HG03520 (cell line): ENCODE measurements at regions not wholly inside any gene's neighbourhood (a gene's known extent, or its start where the extent isn't known, plus 50 kb on each side); places are given as distances from the start of the nearest gene placed in this dataset.
"Not testable (repeated sequence)": the region's sequence is repeated elsewhere in the genome, so short reads cannot be mapped to it uniquely, and the experiment has no call there.

Source experiments
- ATAC-seq: cut with Tn5 transposase; IDR thresholded peaks from one replicate; pipeline ENCODE4 v1.9.1; 2021; ENCODE audit warnings: mild to moderate bottlenecking, moderate library complexity; ENCODE audit not compliant: unreplicated experiment

DNA sequence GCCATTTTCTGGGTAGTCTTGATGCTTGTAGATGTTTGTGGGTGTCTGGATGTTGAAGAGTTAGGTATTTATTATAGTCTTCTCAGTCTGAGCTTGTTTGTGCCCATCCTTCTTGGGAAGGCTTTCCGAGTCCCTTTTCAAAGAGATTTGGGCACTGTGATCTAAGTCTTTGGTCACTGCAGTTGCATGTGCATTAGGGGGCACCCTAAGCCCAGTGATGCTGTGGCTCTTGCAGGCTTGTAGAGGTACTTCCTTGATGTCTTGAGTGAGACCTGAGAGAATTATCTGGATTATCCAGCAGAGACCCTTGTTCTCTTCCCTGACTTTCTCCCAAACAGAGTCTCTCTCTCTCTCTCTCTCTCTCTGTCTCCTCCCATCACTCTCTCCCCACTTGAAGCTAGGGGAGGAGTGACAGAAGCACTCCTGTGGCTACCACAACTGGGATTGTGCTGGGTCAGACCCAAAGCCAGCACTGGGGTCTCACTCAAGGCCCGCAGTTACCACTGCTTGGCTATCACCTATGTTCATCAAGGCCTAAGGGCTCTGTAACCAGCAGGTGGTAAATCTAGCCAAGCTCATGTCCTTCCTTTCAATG lies 68.5 kb downstream of the TMCO5A start:
- no peak for ATAC-seq

DNA sequence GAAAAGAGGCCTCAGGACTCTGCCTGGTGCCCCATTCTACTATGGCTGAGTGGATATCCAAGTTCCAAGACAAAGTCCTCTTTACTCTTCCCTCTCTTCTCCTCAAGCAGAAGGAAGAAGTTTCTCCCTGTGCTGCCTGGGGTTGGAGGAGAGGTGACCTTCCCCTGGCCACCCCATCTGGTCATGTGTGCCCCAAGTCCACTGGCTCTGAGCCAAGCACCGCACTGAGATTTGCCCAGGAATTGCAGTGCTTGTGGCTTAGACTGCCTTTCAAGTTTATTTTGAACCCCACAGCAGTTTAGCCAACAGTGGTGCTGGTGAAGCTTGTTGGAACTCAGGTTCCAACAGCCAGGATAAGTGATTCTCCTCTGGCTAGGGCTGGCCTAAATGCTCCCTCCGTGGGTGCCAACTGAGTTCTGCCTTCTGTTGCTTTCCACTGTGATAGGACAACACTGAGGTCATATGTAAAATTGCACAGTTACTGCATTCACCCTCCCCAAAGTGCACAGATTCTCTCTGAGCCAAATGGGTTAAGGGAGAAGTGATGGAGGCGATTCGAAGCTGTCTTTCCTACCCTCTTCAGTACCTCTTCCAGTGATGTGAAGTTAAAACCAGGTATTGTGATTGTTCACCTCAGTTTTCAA lies 69.9 kb downstream of the TMCO5A start:
- no peak for ATAC-seq

DNA sequence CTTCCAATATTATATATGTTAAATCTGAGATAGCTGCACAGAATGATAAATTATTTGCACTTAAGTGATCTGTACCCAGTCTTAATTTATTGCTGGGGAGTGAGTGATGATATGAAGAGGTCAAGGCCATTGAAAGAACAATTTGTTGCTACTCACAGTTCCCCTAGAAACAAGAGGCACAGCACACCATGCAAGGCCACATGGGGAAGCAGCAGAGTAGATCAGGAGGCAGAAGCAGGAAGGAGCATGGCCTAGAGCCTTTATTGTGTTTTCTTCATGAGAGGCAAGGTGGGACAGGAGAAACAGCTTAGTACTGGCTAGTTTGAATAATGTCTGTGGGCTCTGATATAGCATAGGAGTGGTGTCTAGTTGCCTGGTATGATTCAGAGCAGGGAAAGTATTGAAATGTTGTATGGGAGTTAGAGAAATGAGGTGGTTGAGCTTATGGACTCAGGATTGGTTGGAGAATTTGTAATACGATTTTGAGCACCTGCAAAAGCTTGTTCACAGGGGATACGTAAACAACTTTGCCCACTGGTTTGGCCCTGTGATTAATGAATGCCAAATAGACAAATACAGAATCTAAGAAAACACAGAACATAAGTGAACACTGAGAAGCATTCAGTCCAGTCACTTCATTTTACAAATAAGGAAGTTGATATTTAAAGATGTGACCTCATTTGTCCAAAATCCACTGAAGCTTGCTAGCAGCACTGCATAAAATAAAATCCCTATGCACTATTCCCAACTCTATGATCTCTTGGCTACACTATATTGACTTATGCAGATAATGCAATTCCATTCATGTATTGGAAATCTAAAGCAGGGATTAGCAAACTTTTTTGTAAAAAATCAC lies 71.7 kb downstream of the TMCO5A start:
- no peak for ATAC-seq

DNA sequence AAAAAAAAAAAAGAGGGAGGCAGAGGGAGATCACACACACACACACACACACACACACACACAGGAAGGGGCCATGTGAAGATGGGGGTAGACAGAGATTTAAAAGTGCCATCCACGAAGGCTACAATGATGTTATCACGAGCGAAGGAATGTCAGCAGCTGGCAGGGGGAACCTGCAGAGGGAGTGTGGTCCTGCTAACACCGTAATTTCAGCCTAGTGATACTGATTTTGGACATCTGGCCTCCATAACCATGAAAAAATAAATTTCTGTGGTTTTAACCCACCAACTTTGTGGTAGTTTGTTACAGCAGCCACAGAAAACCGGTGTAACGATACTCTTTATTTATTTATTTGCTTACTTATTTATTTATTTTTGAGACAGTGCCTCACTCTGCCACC lies 76.0 kb downstream of the TMCO5A start:
- ATAC-seq: no peak

DNA sequence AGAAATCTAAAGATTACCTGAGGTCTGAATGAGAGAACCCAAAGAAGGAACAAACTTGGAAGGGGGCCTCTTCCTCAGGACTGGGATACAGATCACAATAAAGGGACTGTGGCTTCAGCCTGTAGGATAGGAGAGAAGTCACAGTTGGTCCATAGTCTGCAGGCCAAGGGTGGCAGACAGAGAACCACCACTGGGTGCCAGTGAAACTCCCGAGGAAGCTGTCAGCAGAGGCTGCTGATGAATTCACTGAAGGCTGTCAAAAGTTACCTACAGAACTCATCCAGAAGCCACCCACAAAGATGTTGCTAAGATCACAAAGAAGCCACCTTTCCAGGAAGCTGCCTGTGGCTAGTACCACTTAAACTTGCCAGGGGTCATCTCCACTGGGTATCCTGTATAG lies 78.5 kb downstream of the TMCO5A start:
- no peak for ATAC-seq

DNA sequence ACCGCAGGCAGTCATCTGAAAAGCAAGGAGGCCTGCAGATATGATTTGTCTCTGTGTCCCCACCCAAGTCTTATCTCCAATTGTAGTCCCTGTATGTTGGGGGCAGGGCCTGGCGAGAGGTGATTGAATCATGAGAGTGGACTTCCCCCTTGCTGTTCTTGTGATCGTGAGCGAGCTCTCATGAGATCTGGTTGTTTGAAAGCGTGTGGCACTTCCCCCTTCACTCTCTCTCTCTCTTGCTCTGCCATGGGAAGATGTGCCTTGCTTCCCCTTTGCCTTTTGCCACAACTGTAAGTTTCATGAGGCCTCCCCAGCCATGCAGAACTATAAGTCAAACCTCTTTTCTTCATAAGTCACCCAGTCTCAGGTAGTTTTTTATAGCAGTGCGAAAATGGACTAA lies 83.3 kb downstream of the TMCO5A start:
- ATAC-seq: no peak

DNA sequence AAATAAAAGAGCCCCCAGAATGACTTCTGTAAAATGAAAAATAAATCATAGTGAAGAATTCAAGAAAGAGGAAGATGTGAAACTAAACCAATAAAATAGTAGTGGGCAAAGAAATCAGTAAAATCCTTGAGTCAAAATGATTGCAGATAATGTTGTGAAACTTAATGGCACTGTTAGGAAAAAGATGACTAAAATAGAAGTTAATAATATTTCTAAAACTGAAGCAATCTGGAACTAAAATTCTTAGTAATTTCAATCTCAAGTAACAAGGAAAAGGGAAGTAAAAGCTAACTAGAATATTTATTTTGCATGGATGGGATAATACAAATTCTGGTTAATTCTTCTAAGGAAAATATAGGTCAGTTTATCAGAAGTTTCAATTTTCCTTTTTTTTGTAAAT lies 84.6 kb downstream of the TMCO5A start:
- ATAC-seq: no peak

DNA sequence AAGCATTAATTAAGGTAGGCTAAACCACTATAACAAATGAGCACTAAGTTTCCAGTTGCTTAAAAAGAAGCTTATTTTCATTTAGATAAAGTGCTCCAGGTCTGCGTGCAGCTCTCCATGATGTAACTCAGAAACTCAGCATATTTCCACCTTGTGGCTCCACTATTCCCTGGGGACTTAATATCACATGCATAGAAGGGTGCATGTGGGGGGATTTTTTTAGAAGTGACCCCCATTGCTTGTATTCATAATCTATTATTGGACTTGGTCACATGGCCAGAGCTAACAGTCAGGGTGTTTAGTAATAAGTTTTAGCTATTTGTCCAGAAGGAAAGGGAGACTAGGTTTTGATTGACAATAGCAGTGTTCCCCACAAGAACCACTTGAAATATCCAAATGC lies 86.8 kb downstream of the TMCO5A start:
- ATAC-seq: no peak

DNA sequence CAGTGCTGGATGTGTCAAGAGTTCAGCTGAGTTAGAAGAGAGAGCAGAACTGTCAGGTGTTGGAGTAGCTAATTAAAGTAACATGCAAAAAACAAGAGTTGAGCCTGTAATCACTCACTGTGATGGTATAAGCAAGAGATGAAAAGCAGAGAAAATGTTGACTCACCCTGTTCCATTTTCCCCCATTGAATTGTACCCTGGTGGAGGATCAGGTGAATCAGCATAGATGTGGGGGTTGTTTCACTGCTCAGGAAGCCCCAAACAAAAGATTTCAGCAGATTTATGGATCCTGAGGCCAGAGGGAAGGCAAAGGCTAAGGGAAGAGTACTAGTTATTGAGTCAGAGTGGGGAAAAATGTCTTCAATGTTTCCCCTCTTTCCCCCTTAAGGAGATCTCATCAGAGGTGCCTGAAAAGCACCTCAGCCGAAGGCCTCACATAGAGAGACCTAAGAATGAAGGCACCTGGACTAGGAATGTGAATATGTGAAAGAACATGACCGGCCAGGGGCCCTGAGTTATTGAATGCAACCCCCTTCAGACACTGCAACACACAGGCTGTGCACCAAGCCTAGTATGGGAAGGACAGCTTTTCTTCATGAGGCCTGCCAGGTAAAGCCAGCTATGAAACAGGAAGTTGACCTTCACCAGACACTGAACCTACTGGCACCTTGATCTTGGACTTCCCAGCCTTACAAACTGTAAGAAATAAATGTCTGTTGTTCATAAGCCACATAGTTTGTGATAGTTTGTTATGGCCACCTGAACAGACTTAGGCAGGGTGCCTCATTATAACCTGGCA lies 90.1 kb downstream of the TMCO5A start:
- no peak for ATAC-seq

DNA sequence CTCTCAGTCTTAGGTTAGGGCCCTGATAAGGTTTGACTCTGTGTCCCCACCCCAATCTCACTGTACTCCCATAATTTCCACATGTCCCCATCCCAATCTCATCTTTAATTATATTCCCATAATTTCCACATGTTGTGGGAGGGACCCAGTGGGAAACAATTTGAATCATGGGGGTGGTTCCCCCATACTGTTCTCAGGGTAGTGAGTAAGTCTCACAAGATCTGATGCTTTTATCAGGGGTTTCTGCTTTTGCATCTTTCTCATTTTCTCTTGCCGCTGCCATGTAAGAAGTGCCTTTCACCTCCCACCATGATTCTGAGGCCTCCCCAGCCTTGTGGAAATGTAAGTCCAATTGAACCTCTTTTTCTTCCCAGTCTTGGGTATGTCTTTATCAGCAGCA lies 91.2 kb downstream of the TMCO5A start:
- not testable (repeated sequence) for ATAC-seq

DNA sequence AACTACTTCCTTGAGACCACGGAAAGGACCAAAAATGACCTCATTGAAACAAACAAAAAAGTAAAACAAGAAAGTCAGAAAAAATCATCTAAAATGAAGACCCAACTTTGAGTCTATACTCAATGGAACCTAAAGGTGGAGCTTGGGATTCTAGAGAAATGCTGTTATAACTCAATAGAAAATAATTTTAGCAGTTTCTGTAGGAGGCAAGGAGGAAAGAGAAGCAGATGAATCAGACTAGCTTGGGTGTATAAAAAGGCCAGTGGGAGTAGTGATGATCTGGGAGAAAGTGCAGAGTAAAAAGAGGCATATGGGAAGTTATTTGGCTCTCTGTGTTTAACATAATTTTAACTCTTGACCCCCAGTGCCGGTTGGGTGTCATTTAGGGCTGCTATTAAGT lies 94.4 kb downstream of the TMCO5A start:
- ATAC-seq: no peak

DNA sequence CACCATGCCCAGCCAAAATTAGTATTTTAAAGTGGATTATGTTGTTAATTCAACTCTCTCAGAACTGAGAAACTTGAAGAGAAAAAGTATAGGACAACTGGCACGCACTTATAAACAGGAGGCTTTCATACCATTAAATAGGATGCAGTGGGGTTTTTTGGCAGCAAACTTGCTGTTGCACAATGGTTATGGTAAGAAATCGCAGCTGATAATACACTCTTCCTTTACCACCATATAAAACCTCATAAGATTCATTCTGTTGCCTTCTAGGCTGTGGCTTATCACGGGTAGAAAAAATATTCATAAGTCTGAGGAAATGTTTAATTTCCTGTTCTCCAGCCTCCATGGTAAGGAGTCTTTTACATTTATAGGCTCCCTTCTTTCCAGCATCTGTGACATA lies 95.3 kb downstream of the TMCO5A start:
- ATAC-seq: no peak

DNA sequence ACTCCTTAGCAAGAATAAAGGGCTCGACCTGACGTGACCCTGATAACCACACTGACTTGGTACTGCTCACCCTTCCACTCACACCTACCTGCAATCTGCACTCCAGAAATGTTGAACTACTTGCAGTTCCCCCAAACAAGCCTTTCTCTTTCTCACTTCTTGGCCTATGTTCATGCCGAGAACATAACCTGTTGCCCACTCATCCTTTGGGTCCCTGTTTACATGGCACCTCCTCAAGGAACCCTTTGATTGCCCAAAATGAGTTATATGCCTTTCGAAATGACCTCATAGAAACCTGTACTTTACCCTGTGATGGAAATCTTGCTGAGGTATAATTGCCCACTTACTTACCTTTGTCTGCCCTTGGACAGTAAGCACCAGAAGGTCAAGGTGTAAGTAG lies 96.2 kb downstream of the TMCO5A start:
- ATAC-seq: no peak

DNA sequence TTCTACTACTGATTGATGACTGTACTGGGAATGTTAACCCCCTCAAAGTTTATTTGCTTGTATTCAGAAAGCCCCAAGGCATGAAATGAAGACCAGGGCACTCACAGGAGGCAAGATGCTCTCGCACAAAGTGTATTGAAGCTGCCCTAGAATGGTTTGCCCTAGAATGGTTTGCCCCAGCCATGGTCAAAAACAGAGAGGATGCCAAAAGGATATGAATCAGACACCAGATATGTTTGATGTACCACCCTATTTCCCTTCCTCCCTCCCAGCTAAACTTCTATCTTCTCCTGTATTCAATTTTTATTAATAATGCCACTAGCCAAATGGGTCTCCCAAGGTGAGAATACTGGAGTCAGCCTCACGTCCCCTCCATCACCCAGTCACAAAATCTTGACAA lies 101.3 kb downstream of the TMCO5A start:
- no peak for ATAC-seq

DNA sequence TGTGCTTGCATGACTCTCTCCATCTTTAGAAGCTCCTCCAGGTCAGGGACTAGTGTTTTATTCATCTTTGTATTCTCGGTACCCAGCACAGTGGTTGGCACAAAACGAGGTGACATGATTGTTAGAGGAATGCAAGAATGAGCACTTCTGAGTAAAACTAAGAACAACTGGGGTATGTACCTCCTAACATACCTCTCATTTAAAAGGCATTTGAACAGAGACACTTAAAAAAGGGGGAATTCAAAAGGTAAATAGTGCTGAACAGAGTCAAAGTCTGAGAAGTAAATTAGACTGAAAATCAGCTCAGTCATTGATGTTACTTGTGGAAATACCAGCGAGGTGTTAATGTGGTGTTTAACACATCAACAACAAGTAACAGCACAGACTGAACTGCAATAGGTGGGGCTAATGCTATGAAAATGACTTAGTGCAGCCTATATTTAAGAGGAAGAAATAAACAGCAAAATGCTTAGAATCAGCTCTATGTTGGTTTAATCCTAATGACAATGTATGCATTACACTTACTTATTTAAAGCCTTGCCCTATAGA lies 102.4 kb downstream of the TMCO5A start:
- ATAC-seq: no peak

DNA sequence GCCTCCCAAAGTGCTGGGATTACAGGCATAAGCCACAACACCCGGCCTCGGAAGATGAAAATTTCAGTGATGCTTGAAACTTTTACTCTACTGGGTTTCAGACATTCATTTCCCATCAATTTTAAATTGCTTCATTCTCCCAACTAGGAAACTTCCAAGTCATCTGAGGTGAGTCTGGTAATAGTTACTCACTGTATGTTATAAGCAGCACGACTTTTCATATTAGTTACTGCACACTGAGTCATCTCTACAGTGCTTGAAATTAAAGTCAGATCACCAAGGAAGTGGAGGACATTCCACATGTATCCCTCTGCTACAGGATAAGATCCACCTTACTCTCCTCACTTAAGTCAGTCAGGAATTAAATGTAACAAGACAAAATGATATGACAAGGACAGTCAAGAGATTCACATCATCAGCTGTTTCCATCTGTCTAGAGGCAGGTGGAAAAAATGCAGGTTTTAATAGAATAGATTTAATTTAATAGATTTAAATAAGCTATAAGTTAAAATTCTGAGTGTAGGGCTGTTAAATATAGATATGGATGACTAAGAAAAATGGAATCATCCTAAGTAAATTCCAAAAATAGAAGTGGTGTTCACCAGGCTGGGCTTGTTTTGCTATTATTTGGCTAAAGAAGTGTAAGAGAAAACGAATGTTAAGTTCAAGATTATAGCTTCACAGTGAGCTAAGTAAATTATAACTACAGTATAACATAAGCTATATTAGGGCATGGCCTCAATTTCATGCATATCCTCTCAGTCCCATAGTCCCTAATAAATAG lies 104.4 kb downstream of the TMCO5A start:
- no peak for ATAC-seq

DNA sequence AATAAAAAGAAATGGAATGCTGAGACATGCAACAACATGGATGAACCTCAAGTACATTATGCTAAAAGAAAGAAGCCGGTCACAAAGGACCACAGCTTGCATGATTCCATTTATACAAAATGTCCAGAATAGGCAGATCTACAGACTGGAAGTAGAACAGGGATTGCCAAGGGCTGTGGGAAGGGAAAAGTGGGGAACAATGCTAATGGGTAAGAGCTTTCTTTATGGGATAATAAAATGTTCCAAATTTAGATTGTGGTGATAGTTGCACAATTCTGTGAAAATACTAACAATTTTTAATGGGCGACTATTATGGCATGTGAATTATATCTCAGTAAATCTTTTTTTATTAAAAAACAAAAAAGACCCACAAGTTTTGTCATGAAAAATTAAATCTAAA lies 106.2 kb downstream of the TMCO5A start:
- no peak for ATAC-seq

DNA sequence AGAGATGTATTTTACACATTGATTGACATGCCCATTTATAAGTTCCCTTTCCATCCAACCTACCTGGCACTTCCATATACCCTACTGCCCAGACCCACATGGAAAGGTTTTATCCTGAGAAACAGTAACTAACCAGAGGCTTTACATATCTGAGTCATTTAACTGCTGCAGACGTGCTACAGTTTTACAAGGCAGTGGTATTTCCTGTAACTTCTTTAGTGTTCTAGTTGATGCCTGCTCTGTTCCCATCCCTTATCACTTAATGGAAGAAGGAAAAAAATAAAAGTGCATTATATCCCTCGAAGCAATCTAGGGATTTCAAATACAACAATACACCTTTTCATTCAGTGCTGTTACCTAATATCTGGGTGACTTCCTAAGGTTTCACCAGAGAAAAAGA lies 107.1 kb downstream of the TMCO5A start:
- no peak for ATAC-seq

DNA sequence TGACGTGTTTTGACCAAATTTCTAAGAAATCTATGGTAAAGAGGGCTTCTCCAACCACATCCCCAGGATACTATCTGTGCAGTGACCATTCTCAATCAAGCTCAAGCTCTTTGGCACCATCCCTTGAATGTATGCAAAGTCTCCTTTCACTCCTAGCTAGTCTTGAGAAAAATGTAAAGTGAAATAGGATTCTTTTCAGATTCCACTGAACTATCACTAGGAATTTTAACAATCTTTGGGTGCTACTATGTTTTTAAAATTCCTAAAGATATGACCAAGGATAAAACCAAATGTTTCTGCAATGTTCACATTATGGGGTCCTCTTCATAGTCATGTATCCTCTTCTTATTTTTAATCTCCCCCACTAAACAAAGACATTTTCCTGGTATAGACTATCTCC lies 107.8 kb downstream of the TMCO5A start:
- no peak for ATAC-seq

DNA sequence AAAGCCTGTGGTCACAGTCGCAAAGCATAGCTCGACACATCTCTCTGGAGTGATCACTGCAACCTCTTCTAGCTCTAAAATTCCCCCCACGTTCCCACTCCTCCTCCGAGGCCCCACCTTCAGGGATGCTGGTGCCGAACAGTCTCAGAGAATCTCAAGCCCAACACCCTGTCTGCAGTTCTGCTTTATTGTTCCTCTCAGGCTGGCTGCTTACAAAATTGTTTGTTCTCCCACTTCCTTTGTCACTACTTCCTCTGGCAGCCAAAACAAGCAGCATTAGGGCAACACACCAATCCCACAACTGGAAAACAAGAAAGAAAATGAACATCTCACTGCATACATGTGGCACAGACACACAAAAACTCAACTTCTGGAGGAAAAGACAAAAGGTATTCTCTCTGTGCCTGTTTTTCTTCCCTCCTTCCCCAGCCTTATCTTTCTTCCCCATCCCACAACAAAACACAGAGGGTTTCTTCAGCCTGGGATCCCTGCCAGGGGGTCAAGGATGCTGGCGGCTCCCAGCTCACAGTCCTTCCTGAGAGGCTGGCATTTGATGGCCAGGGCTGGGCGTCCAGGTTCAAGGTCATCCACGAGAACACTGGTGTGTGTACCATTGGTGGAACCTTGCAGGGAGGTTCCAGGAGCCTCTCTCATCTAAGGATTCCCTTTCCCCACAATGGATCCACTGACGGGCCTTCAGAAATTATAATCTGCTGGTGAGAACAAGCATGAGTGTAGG lies 108.4 kb downstream of the TMCO5A start:
- ATAC-seq: no peak
